GM18873 (cell line): ENCODE measurements at regions not wholly inside any gene's neighbourhood (a gene's known extent, or its start where the extent isn't known, plus 50 kb on each side); places are given as distances from the start of the nearest gene placed in this dataset.
"Not testable (repeated sequence)": the region's sequence is repeated elsewhere in the genome, so short reads cannot be mapped to it uniquely, and the experiment has no call there.

Experiments
- ATAC-seq: cut with Tn5 transposase; IDR thresholded peaks from one replicate; pipeline ENCODE4 v1.9.1; 2021; ENCODE audit warnings: mild to moderate bottlenecking, moderate library complexity, moderate number of reproducible peaks; ENCODE audit not compliant: unreplicated experiment, low FRiP score

GRCh38 chr5:83815661-83816060, 95.0 kb upstream of the HAPLN1 start:
- ATAC-seq, result no peak

DNA sequence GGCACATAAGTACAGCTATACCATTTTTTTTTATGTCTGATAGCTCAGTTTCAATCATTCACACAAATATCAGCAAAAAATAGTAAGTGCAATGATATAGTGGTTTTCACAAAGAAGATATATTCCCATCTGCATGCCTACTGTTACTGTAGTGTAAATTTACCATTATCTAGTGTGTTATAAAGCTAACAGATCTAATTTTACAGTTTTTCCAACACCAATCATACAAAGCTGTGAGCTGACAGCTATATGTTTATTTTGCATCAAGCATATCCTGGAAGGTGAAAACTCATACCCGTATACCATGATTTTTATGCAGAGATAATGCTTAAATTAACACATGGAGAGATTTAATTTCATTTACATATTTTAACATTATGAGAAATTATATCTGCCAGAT, 89.9 kb upstream of the HAPLN1 start:
- ATAC-seq, result no peak

DNA sequence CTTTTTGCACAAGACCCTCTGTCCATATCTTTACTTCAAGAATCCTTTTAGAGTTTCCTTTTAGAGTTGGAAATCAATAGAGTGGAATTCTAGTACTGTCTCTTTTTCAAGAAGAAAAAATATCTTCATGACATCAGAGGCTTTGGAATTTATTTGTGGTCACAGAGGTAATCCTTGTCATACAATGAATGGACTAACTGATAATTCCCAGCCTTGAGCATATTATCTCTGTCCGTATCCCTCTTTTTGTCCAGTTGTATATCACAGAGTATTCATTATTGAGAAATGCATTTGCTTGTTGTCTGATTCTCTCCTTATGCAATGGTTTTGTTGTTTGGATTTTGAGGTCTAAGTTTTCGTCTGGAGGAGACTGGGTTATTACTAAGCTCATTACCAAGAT, 82.0 kb upstream of the HAPLN1 start:
- no peak for ATAC-seq

DNA sequence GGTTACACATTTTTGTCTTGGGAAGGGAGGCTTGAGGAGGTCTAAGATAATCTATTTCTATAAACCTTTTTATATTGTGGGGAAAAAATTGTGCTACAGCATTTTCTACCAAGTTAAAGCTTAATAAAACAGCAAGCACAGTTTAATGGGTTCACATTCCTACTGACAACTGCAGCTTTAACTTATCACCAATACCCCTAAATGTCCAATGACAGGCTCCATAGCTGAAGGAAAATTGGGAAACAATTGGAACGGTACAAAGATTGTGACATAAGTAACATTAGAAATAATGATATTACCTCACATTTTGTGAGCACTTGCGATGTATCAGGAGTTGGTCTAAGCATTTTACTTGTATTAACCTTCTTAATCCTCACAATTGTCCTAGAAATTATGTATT, 79.5 kb upstream of the HAPLN1 start:
- no peak for ATAC-seq

DNA sequence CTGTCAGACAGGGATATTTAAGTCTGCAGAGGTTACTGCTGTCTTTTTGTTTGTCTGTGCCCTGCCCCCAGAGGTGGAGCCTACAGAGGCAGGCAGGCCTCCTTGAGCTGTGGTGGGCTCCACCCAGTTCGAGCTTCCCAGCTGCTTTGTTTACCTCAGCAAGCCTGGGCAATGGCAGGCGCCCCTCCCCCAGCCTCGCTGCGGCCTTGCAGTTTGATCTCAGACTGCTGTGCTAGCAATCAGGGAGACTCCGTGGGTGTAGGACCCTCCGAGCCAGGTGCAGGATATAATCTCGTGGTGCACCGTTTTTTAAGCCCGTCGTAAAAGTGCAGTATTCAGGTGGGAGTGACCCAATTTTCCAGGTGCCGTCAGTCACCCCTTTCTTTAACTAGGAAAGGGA, 78.4 kb upstream of the HAPLN1 start:
- not testable (repeated sequence) for ATAC-seq

DNA sequence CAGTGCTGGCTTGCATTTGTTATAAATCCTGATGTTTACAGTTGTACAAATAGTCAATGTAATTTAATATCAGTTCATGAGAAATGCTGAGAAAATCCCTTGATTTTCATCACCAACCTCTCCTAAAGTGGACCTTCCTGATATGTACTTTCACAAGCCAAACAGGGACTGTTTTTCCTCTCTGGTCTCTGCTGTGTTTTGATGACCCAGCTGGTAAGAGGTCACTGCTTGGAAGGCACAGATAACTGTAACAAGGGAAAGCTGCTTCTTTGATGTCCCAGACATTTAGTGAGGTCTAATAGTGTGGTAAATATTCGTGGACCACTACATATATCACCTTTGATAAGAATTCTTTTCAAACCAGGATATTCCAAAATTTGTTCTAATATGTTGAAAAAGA, 68.7 kb upstream of the HAPLN1 start:
- ATAC-seq, result no peak

DNA sequence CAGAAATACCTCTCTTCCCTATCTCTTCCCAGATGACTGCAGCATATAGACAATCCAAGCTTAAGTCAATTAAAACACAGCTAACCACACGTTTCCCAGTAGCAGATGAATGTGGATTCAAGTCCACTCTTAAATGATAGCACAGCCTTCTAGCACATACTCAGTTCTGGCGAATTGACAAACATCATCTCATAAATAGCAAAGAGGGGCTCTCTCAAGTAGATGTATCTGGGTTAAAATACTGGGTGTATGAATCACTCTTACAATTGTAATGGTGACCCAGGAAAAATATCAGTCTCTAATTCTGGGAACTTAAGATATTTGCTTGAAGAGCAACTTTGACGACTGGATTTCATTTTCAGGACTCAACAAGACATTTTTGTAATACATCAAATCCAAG, 67.0 kb upstream of the HAPLN1 start:
- ATAC-seq, result no peak

- no peak for ATAC-seq
Observed at GRCh38 chr5:83785176-83785668, 64.6 kb upstream of the HAPLN1 start.

DNA sequence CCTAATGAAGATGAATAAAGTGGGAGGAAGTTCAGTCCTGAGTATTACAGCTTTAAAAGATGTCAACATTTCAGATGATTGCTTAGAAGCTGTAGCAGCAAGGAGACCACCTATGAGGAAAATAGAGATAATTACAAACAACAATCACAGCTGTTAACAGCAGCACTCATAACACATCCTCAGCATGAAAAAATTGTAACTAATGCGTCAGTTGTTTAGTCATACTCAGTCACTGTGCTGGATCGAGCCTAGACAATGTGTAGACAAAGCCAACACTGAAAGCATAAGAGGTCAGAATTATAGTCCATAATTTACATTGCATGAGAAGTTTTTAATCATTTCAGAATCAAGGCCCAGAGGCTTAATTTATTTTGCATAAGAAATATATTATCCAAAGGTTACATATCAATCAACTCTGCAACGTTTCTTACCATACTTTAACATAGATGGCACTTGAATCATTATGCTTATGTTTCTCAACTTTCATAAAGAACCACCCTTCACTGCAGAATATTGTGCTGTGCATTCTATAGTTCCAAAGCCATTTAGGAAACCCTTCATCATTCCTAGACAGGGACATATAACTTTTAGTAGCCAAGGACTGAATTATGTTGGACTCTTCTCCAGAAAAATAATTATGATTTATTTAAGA, 60.2 kb upstream of the HAPLN1 start:
- no peak for ATAC-seq

- ATAC-seq, result no peak
Observed at GRCh38 chr5:83777856-83778255, 57.2 kb upstream of the HAPLN1 start.

DNA sequence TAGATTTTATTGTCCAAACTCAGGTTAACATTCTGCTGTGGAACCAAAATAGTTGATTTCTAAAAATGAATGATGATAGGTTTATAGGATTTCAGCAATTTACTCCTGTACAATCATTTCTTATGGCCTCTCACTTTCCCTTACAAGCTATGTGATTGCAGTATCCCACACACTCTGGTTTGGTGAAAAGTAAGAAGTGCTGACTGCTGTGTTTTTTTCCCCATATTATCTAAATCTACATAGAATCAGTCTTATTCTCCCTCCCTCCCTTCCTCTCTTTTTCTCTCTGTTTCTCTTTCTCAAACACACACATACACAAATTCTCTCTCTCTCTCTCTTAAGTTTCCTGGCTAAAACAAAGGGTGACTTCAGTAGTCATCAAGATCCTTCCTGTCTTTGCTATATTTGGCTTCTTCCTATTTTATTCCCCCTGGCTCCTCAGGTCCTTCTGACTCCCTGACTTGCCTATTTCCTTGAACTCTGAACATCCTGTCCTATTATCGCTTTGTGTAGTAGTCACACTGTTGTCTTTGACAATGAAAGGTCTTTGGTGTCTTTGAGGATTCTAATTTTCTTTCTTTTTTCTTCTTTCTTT, 55.9 kb upstream of the HAPLN1 start:
- ATAC-seq, result no peak
